Osteocyte (in vitro differentiated cells): ENCODE measurements at regions not wholly inside any gene's neighbourhood (a gene's known extent, or its start where the extent isn't known, plus 50 kb on each side); places are given as distances from the start of the nearest gene placed in this dataset.

Experiments
- DNase-seq: peaks from one replicate; pipeline ENCODE4 v3.0.0; 2021; ENCODE audit warnings: mixed read lengths; ENCODE audit not compliant: unreplicated experiment; ENCODE audit errors: extremely low spot score
- H3K27ac Mint-ChIP-seq: one replicate; pipeline ENCODE4 v1.8.0; 2021; ENCODE audit warnings: mild to moderate bottlenecking, mixed read lengths; ENCODE audit not compliant: unreplicated experiment
- H3K27me3 Mint-ChIP-seq: one replicate; pipeline ENCODE4 v1.8.0; 2021; ENCODE audit warnings: mixed read lengths; ENCODE audit not compliant: unreplicated experiment
- H3K36me3 Mint-ChIP-seq: one replicate; pipeline ENCODE4 v1.8.0; 2021; ENCODE audit warnings: mixed read lengths; ENCODE audit not compliant: unreplicated experiment
- H3K4me1 Mint-ChIP-seq: one replicate; pipeline ENCODE4 v1.8.0; 2021; ENCODE audit warnings: mixed read lengths; ENCODE audit not compliant: unreplicated experiment
- H3K4me3 Mint-ChIP-seq: one replicate; pipeline ENCODE4 v1.8.0; 2021; ENCODE audit warnings: mild to moderate bottlenecking, moderate library complexity, mixed read lengths; ENCODE audit not compliant: unreplicated experiment
- H3K9me3 Mint-ChIP-seq: one replicate; pipeline ENCODE4 v1.8.0; 2021; ENCODE audit warnings: mixed read lengths; ENCODE audit not compliant: unreplicated experiment
- CTCF ChIP-seq: fragments of 200-600 bp; sonication (generic); IDR thresholded peaks from 2 replicates; pipeline ENCODE4 v1.5.0; 2021; ENCODE audit warnings: antibody characterized with exemption, mild to moderate bottlenecking, moderate library complexity

DNA sequence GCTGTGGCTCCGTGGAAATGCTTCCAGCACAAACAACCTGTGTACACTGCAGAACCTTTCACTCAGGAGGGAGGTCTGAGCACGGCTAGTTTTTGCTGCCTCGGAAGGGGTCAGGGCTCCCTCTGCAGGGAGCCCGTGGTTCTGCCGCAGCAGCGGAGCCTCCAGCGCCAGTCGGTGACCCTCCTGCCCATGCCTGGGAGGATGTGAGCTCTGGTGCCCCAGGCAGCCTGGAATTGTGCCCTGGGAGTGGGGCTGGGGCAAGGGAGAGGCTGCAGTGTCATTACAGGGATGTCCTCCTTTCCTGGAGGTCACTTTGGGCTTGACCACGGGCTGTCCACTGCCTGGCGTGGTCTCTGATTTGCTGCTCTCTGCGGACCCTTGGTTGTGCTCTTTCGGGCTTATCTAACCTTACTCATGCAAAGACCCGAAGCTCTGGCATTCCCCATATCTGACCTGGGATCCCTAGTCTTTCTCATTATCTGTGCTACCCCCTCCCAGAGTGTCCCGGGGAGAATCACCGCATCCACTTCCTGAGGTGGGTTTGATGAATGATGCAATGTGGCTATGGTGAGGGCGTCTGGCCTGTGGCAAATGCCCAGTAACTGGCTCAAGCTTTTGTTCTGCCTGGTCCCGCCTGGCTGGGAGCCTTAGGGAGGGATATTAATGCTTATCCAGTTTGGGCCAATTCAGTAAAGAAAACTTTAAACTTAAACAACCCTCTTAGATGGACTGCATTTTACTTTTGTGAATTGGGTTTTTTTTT, 59.6 kb upstream of the TAGAP start:
- Mint-ChIP-seq H3K4me3 (no peak overlapping the region), H3K27me3 (peaks cover 46% of the 10 kb centered on the region), H3K9me3 (no peaks in the 10 kb centered on the region), H3K4me1 (no peaks in the 10 kb centered on the region), H3K36me3 (no peaks in the 10 kb centered on the region), H3K27ac (no peak overlapping the region)
- TF ChIP-seq CTCF: peak; percentile 78
- peak; percentile 77 for DNase-seq

DNA sequence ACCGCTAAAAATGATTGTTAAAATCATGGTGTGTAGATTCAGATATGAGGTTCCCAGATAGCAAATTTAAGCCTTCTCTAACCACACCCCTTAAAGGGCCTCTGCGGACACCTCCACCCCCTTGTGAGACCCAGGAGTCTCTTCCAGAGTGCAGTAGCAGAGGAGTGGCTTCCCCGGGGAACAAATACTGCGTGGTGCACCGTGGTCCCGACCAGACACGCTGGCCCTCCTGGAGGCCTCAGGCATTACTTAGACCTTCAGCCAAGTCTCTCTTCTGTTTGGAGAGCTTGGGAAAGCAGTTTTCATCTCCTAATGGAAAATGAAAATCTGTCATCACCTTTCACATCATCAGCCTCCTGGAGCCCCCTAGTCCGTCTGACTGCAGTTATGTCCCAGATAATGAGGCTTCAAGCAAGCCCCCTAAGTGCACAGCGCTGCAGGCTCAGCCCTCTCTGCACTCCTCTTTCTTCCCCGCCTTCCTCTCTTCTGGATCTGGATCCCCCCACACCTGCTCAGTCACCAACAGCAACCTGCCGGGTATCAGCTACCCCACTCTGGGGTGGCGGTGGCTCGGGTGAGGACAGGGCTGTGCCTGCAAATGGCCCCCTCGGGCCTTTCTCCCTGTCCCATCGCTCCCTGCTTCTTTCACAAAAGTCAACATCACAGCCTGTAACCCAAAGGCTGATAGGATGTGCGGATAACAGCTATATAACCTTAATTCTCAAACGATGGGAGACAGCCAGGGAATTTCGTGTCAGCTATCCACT, 58.8 kb upstream of the TAGAP start:
- H3K36me3 Mint-ChIP-seq: no peaks in the 10 kb centered on the region
- DNase-seq: peak; percentile 79
- no peaks in the 10 kb centered on the region for H3K9me3 Mint-ChIP-seq
- no peaks in the 10 kb centered on the region for H3K4me1 Mint-ChIP-seq
- no peak overlapping the region for H3K4me3 Mint-ChIP-seq
- no peak for TF ChIP-seq CTCF
- no peak overlapping the region for H3K27ac Mint-ChIP-seq
- H3K27me3 Mint-ChIP-seq: peaks cover 40% of the 10 kb centered on the region

- Mint-ChIP-seq H3K36me3 (no peaks in the 10 kb centered on the region), H3K27me3 (peaks cover 34% of the 10 kb centered on the region), H3K4me1 (no peaks in the 10 kb centered on the region), H3K9me3 (no peaks in the 10 kb centered on the region), H3K27ac (no peak overlapping the region), H3K4me3 (no peak overlapping the region)
- peak; percentile 38 for DNase-seq
- TF ChIP-seq CTCF: no peak
Measured at GRCh38 chr6:159102373-159103160, 57.8 kb upstream of the TAGAP start.

- peak; percentile 64 for DNase-seq
- no peak overlapping the region for H3K27ac Mint-ChIP-seq
- no peaks in the 10 kb centered on the region for H3K36me3 Mint-ChIP-seq
- H3K4me3 Mint-ChIP-seq: no peak overlapping the region
- no peak for TF ChIP-seq CTCF
- peaks cover 34% of the 10 kb centered on the region for H3K27me3 Mint-ChIP-seq
- H3K9me3 Mint-ChIP-seq: no peaks in the 10 kb centered on the region
- no peaks in the 10 kb centered on the region for H3K4me1 Mint-ChIP-seq
Measured at GRCh38 chr6:159101656-159102055, 56.9 kb upstream of the TAGAP start.
